ENCODE measurements at regions not wholly inside any gene's neighbourhood (a gene's known extent, or its start where the extent isn't known, plus 50 kb on each side); places are given as distances from the start of the nearest gene placed in this dataset.

DNA sequence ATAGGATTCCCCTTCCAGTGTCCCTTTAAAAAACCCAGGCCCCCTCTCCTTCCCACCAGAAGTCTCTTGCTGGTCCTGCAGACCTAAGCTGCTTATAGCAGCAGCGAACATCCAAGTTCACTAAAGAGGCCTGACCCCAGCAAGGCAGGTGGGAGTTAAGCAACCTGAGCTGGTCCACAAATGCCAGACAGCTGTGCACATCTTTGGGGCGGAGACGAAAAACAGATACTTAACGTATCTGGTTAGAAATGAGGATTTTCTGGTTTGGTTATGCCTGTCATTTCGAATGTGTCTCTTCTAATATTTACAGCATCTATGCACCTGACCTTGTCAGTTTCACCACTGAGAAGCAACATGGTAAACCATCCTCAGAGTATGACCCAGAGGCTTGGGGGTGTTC lies 87.8 kb downstream of the SLC2A10 start:
- peaks cover 1% of the 10 kb centered on the region for H3K9me3 ChIP-seq (ENCODE audit: control insufficient read depth, insufficient read depth, low read length)
- H3K14ac ChIP-seq (replicated peaks; ENCODE audit: low read depth, low read length) = no peak overlapping the region
- H3K4me3 ChIP-seq (ENCODE audit: insufficient read depth, low read depth, low read length) = no peak overlapping the region
- H3K79me1 ChIP-seq (ENCODE audit: low read depth in 1 of 2, low read length in 2 of 2) = no peaks in the 10 kb centered on the region
- DNase-seq (no peak), ATAC-seq (ENCODE audit: low read depth) (no peak)
- ChIA-PET POLR2A (ENCODE audit: unreplicated experiment) (no interaction called here), CTCF (interaction anchor here (0.6 kb wide), 1 partner anchor 9 kb away, joined by 3 read pairs; no protein-coding TSS in a partner anchor)
- H2BK120ac ChIP-seq (ENCODE audit: low read depth, low read length) = no peak overlapping the region
- H3K9me1 ChIP-seq (ENCODE audit: insufficient read depth, low read length) = no peaks in the 10 kb centered on the region; the same call in 1 of the 2 replicates
- H4K20me1 ChIP-seq (ENCODE audit: insufficient read depth, low read length) = no peaks in the 10 kb centered on the region
- H2AFZ ChIP-seq (replicated peaks; ENCODE audit: low read length, poor library complexity) = no peak overlapping the region
- H4K8ac ChIP-seq (ENCODE audit: low read depth in 2 of 2, low read length in 2 of 2) = no peak overlapping the region
- peaks cover 77% of the 10 kb centered on the region for H3K27me3 ChIP-seq (ENCODE audit: control insufficient read depth, insufficient read depth, low read length)
- H3K36me3 ChIP-seq (ENCODE audit: control insufficient read depth, insufficient read depth, low read length) = no peaks in the 10 kb centered on the region
- H2AK9ac ChIP-seq (replicated peaks; ENCODE audit: low read depth, low read length, poor library complexity) = no peak overlapping the region
- no TSS peak for BruUV-seq (replicated peaks)
- no peak overlapping the region for H4K5ac ChIP-seq (ENCODE audit: low read depth, low read length)
- H2BK15ac ChIP-seq (ENCODE audit: low read depth, low read length) = no peak overlapping the region
- no peak overlapping the region for H3K23ac ChIP-seq (ENCODE audit: low read depth, low read length)
- no peak overlapping the region for H3K56ac ChIP-seq (ENCODE audit: extremely low read depth, insufficient read depth, low read length)
- no peak overlapping the region for H2BK20ac ChIP-seq (ENCODE audit: low read depth, low read length)
- no peaks in the 10 kb centered on the region for H3K4me1 ChIP-seq (ENCODE audit: control insufficient read depth, insufficient read depth, low read length)
- no peak overlapping the region for H2BK5ac ChIP-seq (ENCODE audit: low read depth, low read length, poor library complexity, severe bottlenecking)
- H3K27ac ChIP-seq (ENCODE audit: insufficient read depth, low read length) = no peak overlapping the region
- no peak overlapping the region for H3K9ac ChIP-seq (ENCODE audit: low read depth, low read length)
- no peak overlapping the region for H4K91ac ChIP-seq (ENCODE audit: insufficient read depth, low read depth, low read length)
- H3K4ac ChIP-seq (ENCODE audit: low read depth, low read length) = no peak overlapping the region
- no peak overlapping the region for H3K4me2 ChIP-seq (ENCODE audit: low read depth, low read length)
- in situ Hi-C loops (cut with MboI; ENCODE audit: low sequenced_read_pairs) (no loop called here), dilution Hi-C loops (cut with HindIII; ENCODE audit: low sequenced_read_pairs, unreplicated experiment) (no loop called here), intact Hi-C loops (cut with micrococcal nuclease) (no loop called here)
- H3K18ac ChIP-seq (ENCODE audit: low read depth, low read length) = no peak overlapping the region
- 29% methylated on average over 1 of the region's 5 CpGs; no CpG with 5 or more reads in 1 of the 2 experiments for WGBS, 2 experiments (ENCODE audit: extremely low coverage in 2 of 2, insufficient read length in 1 of 2)
- TF ChIP-seq NFE2L2 (IDR thresholded peaks at IDR 0.05; ENCODE audit: low read depth, low read length) = no peak
- no peak for TF ChIP-seq RAD21 (IDR thresholded peaks at IDR 0.05; ENCODE audit: low read length)
- no peak for TF ChIP-seq RCOR1 (IDR thresholded peaks at IDR 0.05; ENCODE audit: insufficient replicate concordance, low read length)
- TF ChIP-seq MAZ (IDR thresholded peaks at IDR 0.05; ENCODE audit: borderline replicate concordance, low read depth, low read length) = no peak
- TF ChIP-seq, protein P1, sequence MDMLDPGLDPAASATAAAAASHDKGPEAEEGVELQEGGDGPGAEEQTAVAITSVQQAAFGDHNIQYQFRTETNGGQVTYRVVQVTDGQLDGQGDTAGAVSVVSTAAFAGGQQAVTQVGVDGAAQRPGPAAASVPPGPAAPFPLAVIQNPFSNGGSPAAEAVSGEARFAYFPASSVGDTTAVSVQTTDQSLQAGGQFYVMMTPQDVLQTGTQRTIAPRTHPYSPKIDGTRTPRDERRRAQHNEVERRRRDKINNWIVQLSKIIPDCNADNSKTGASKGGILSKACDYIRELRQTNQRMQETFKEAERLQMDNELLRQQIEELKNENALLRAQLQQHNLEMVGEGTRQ (IDR thresholded peaks at IDR 0.05; ENCODE audit: low read depth, low read length) = no peak
- no peak for TF ChIP-seq CHD1 (IDR thresholded peaks at IDR 0.05; ENCODE audit: low read depth, low read length)
- no peak for TF ChIP-seq MXI1 (IDR thresholded peaks at IDR 0.05; ENCODE audit: borderline replicate concordance, low read depth, low read length)
- TF ChIP-seq CTCF (conservative IDR thresholded peaks at IDR 0.05; ENCODE audit: low read depth, low read length) = no peak
- no peak for TF ChIP-seq MAFK (IDR thresholded peaks at IDR 0.05; ENCODE audit: low read depth, low read length)
- TF ChIP-seq POLR2A (IDR thresholded peaks at IDR 0.05; ENCODE audit: low read depth, low read length) = no peak
- TF ChIP-seq FOS (IDR thresholded peaks at IDR 0.05; ENCODE audit: low read depth, low read length) = no peak
- H2AK5ac ChIP-seq (ENCODE audit: low read depth, low read length) = no peak overlapping the region
